Heart left ventricle (tissue), 13 donors: ENCODE measurements at regions not wholly inside any gene's neighbourhood (a gene's known extent, or its start where the extent isn't known, plus 50 kb on each side); places are given as distances from the start of the nearest gene placed in this dataset.

Source experiments
- POLR2A ChIP-seq, 2 donors: fragments of 450-650 bp; IDR thresholded peaks; one replicate each; pipeline ENCODE4 v1.6.1; 2017; ENCODE audit warnings: antibody characterized with exemption in 2 of 2, mild to moderate bottlenecking in 2 of 2, moderate library complexity in 2 of 2
- TF ChIP-seq, protein P1 (sequence below), 12 donors: fragments of 200-600 bp; sonication (generic) in 4 of 12; IDR thresholded peaks; one replicate each; pipeline versions ENCODE4 v1.5.0 to v1.8.0; 2018 to 2022; ENCODE audit warnings: antibody characterized with exemption in 12 of 12, mild to moderate bottlenecking in 5 of 12
- donor health status: ischemic (EF 13 %, LVEDD 7.1; RV severe dilation, severe dysfunction).
- donor health status: DM: no; HTN: yes; CAD: no.
- donor health status: DM: no; HTN: no; CAD: no.
- donor health status: ischemic (EF 25% LVEDD 6.9; RV normal size, moderate dysfunction).
- donor health status: ischemic (EF 25% LVEDD 5.7; RV mildly dilated, moderate dysfunction).
- donor health status: ischemic (EF 35%, LVEDD 5.7; RV mildly dilated, moderate dysfunction).
- donor health status: nonischemic (EF 11% LVEDD 7.7; RV severe dilation, severe dysfunction).
- donor health status: DM: yes; HTN: yes; CAD: no.
- donor health status: PGD.
- donor health status: ischemic (EF 29% LVEDD 5.4; RV normal size, mild dysfunction).
- donor health status: nonischemic (EF 23%, LVEDD 6.1; RV moderate dilation, normal function).

GRCh38 chr9:101912698-101913097 lies 174.3 kb upstream of the GRIN3A start:
- TF ChIP-seq, protein P1, sequence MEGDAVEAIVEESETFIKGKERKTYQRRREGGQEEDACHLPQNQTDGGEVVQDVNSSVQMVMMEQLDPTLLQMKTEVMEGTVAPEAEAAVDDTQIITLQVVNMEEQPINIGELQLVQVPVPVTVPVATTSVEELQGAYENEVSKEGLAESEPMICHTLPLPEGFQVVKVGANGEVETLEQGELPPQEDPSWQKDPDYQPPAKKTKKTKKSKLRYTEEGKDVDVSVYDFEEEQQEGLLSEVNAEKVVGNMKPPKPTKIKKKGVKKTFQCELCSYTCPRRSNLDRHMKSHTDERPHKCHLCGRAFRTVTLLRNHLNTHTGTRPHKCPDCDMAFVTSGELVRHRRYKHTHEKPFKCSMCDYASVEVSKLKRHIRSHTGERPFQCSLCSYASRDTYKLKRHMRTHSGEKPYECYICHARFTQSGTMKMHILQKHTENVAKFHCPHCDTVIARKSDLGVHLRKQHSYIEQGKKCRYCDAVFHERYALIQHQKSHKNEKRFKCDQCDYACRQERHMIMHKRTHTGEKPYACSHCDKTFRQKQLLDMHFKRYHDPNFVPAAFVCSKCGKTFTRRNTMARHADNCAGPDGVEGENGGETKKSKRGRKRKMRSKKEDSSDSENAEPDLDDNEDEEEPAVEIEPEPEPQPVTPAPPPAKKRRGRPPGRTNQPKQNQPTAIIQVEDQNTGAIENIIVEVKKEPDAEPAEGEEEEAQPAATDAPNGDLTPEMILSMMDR (IDR thresholded peaks at IDR 0.05), result no peak
- TF ChIP-seq POLR2A (IDR thresholded peaks at IDR 0.05), result no peak
